ENCODE measurements at regions not wholly inside any gene's neighbourhood (a gene's known extent, or its start where the extent isn't known, plus 50 kb on each side); places are given as distances from the start of the nearest gene placed in this dataset.

GRCh38 chr20:58141971-58142842 is 86.2 kb downstream of the ANKRD60 start:
- Histone ChIP-seq H3K4me1 (no peaks in the 10 kb centered on the region), H3K9me3 (no peaks in the 10 kb centered on the region), H3K27me3 (no peaks in the 10 kb centered on the region), H3K36me3 (no peaks in the 10 kb centered on the region), H3K27ac (no peak overlapping the region), H3K4me3 (no peak overlapping the region)
- peak; percentile 54 for DNase-seq (ENCODE audit: low spot score)
- no peak for TF ChIP-seq CTCF (IDR thresholded peaks at IDR 0.05)

- TF ChIP-seq CTCF (IDR thresholded peaks at IDR 0.05): no peak
- peak; percentile 42 for DNase-seq (ENCODE audit: low spot score)
These were observed 87.0 kb downstream of the ANKRD60 start for GRCh38 chr20:58141496-58141895.

GRCh38 chr20:58140787-58141425 is 87.5 kb downstream of the ANKRD60 start:
- Histone ChIP-seq H3K36me3 (no peaks in the 10 kb centered on the region), H3K27ac (no peak overlapping the region), H3K27me3 (no peaks in the 10 kb centered on the region), H3K9me3 (no peaks in the 10 kb centered on the region), H3K4me1 (no peaks in the 10 kb centered on the region), H3K4me3 (no peak overlapping the region)
- DNase-seq (ENCODE audit: low spot score): peak; percentile 43
- no peak for TF ChIP-seq CTCF (IDR thresholded peaks at IDR 0.05)

More at GRCh38 chr20:58141496-58141895, 87.0 kb downstream of the ANKRD60 start:
- no peak overlapping the region for H3K4me3 ChIP-seq
- no peaks in the 10 kb centered on the region for H3K27me3 ChIP-seq
- H3K27ac ChIP-seq: no peak overlapping the region
- no peaks in the 10 kb centered on the region for H3K4me1 ChIP-seq
- no peaks in the 10 kb centered on the region for H3K9me3 ChIP-seq
- H3K36me3 ChIP-seq: no peaks in the 10 kb centered on the region

GRCh38 chr20:58139849-58140786 is 88.3 kb downstream of the ANKRD60 start:
- Histone ChIP-seq H3K27me3 (no peaks in the 10 kb centered on the region), H3K4me1 (no peaks in the 10 kb centered on the region), H3K27ac (no peak overlapping the region), H3K4me3 (no peak overlapping the region), H3K9me3 (no peaks in the 10 kb centered on the region), H3K36me3 (no peaks in the 10 kb centered on the region)
- TF ChIP-seq CTCF (IDR thresholded peaks at IDR 0.05): no peak
- peak; percentile 43 for DNase-seq (ENCODE audit: low spot score)

- H3K36me3 ChIP-seq: no peaks in the 10 kb centered on the region
- peak; percentile 18 for DNase-seq (ENCODE audit: low spot score)
- TF ChIP-seq CTCF (IDR thresholded peaks at IDR 0.05): no peak
- H3K27ac ChIP-seq: no peak overlapping the region
- no peaks in the 10 kb centered on the region for H3K9me3 ChIP-seq
- H3K4me3 ChIP-seq: no peak overlapping the region
- H3K4me1 ChIP-seq: no peaks in the 10 kb centered on the region
- no peaks in the 10 kb centered on the region for H3K27me3 ChIP-seq
These were observed 90.1 kb downstream of the ANKRD60 start for GRCh38 chr20:58138395-58138794.
